ENCODE measurements at regions not wholly inside any gene's neighbourhood (a gene's known extent, or its start where the extent isn't known, plus 50 kb on each side); places are given as distances from the start of the nearest gene placed in this dataset.

- DNase-seq (ENCODE audit: low spot score) = no peak
- TF ChIP-seq, protein P1, sequence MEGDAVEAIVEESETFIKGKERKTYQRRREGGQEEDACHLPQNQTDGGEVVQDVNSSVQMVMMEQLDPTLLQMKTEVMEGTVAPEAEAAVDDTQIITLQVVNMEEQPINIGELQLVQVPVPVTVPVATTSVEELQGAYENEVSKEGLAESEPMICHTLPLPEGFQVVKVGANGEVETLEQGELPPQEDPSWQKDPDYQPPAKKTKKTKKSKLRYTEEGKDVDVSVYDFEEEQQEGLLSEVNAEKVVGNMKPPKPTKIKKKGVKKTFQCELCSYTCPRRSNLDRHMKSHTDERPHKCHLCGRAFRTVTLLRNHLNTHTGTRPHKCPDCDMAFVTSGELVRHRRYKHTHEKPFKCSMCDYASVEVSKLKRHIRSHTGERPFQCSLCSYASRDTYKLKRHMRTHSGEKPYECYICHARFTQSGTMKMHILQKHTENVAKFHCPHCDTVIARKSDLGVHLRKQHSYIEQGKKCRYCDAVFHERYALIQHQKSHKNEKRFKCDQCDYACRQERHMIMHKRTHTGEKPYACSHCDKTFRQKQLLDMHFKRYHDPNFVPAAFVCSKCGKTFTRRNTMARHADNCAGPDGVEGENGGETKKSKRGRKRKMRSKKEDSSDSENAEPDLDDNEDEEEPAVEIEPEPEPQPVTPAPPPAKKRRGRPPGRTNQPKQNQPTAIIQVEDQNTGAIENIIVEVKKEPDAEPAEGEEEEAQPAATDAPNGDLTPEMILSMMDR (IDR thresholded peaks at IDR 0.05; ENCODE audit: borderline replicate concordance, control extremely low read depth, extremely low read depth, insufficient read depth, missing control alignments) = no peak
- in situ Hi-C loops (cut with MboI; ENCODE audit: low sequenced_read_pairs, unreplicated experiment) = no loop called here
These were observed 244.9 kb upstream of the MVB12B start for GRCh38 chr9:126081746-126082145.

DNA sequence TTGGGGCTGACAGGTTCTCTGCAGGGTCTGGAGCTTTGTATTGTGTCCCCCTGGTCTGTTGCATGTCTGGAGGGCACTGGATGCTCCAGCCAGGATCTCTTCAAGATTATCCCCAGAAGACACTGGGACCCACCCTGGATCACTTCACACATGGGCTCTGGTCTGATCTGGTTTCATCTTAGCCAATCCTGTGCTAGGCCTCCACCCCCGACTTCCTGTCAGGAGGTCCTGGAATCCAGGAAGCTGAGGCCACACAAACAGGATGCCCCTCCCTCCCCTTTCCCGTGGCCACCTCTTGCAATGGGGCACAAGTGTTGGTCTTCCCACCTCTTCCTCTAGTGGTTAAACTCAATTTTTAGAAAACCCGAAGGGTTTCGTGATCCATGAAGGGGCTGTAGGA, 242.6 kb upstream of the MVB12B start:
- in situ Hi-C loops (cut with MboI; ENCODE audit: low sequenced_read_pairs, unreplicated experiment) = no loop called here
- DNase-seq (ENCODE audit: low spot score) = no peak
- TF ChIP-seq, protein P1 (IDR thresholded peaks at IDR 0.05; ENCODE audit: borderline replicate concordance, control extremely low read depth, extremely low read depth, insufficient read depth, missing control alignments) = no peak

- in situ Hi-C loops (cut with MboI; ENCODE audit: low sequenced_read_pairs, unreplicated experiment) = no loop called here
- no peak for DNase-seq (ENCODE audit: low spot score)
These were observed 241.9 kb upstream of the MVB12B start for GRCh38 chr9:126084696-126085095.

GRCh38 chr9:126085170-126085569, 241.5 kb upstream of the MVB12B start:
- DNase-seq (ENCODE audit: low spot score) = no peak
- in situ Hi-C loops (cut with MboI; ENCODE audit: low sequenced_read_pairs, unreplicated experiment) = no loop called here
- TF ChIP-seq, protein P1 (IDR thresholded peaks at IDR 0.05; ENCODE audit: borderline replicate concordance, control extremely low read depth, extremely low read depth, insufficient read depth, missing control alignments) = no peak

More at GRCh38 chr9:126084696-126085095, 241.9 kb upstream of the MVB12B start:
- TF ChIP-seq, protein P1 (IDR thresholded peaks at IDR 0.05; ENCODE audit: borderline replicate concordance, control extremely low read depth, extremely low read depth, insufficient read depth, missing control alignments) = no peak

DNA sequence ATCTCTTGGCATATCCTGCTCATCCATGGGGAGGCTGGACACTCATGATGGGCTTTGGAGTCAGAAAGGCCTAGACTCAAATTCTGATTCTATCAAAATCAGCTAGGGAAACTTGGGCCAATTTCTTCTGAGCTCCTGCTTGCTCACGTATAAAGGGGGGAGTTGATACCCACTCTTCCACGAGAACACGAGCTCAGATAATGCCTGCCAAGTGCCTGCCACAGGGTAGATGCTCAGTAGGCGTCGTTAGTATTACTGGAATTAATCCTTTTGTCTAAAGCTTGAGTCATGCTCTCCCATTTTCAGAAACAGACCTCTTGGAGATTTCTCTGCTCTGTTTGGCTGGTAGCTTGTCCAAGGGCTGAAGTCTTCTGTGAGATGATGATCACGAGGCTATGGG, 238.3 kb upstream of the MVB12B start:
- in situ Hi-C loops (cut with MboI; ENCODE audit: low sequenced_read_pairs, unreplicated experiment) = no loop called here
- DNase-seq (ENCODE audit: low spot score) = no peak
- TF ChIP-seq, protein P1 (IDR thresholded peaks at IDR 0.05; ENCODE audit: borderline replicate concordance, control extremely low read depth, extremely low read depth, insufficient read depth, missing control alignments) = no peak

DNA sequence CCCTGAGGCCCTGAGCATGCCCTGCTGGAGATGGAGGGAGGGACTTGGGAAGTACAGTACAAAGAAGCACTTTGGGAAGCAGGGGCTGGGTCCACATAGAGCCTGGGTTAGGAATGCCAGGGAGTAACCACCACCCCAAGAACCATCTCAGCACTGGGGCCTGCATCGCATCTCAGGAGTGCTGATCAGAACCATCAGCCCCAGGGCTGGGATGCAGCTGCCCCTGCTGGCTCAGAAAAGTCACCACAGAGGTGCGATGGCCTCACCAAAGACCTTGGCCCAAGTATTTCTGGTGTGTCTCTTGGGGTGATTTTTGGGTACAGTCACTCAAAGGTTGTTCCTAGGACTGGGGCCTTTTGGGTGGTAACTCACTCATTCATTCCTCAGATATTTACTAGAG, 236.8 kb upstream of the MVB12B start:
- TF ChIP-seq, protein P1 (IDR thresholded peaks at IDR 0.05; ENCODE audit: borderline replicate concordance, control extremely low read depth, extremely low read depth, insufficient read depth, missing control alignments) = no peak
- DNase-seq (ENCODE audit: low spot score) = no peak
- in situ Hi-C loops (cut with MboI; ENCODE audit: low sequenced_read_pairs, unreplicated experiment) = no loop called here

GRCh38 chr9:126093771-126094170, 232.9 kb upstream of the MVB12B start:
- TF ChIP-seq, protein P1 (IDR thresholded peaks at IDR 0.05; ENCODE audit: borderline replicate concordance, control extremely low read depth, extremely low read depth, insufficient read depth, missing control alignments) = no peak
- DNase-seq (ENCODE audit: low spot score) = no peak
- in situ Hi-C loops (cut with MboI; ENCODE audit: low sequenced_read_pairs, unreplicated experiment) = no loop called here

Data from GM13976 (cell line).